ENCODE measurements at regions not wholly inside any gene's neighbourhood (a gene's known extent, or its start where the extent isn't known, plus 50 kb on each side); places are given as distances from the start of the nearest gene placed in this dataset.
A peak's percentile ranks its signal among the peaks of the same experiment; 100 is the strongest.
"Not testable (repeated sequence)": the region's sequence is repeated elsewhere in the genome, so short reads cannot be mapped to it uniquely, and the experiment has no call there.

DNA sequence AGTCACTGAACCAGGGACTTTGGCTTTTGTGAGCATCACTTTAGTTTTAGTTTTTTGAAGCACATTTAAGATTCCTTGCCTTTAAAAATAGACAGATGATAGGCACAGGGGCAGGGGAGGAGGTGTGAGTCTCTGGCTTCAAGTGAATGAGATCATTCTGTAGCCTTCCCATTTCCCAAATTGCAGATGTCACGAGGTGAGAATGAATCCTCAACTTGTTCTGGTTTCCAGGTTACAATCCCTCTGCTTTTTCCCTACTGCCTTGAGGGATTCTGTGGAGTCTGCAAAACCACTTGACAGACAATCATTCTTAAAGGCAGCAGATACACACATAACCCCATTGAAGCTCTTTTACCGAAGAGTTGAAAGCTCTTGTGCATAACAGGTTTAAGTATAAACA lies 332.4 kb downstream of the DMAC1 start:
- DNase-seq (ENCODE audit: low read depth) = no peak

DNA sequence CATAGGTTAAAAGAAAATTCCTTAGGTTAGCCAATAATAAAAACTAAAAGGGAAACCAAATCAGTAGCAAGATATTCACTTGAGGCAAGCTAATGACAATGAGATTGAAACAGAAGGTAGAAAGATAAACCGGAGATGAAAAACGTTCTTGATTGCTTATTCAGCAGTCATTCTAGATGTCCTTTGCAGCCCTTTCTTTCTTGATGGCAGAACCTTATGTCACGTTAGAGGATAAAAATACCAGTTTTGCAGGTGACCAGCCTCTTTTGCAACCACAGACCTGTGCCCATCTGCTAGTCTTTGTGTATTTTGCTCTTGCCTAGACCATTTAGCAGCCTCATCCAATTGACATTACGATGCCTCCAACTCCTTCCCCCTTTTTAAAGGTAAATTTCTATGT lies 337.8 kb downstream of the DMAC1 start:
- no peak for DNase-seq (ENCODE audit: low read depth)

DNA sequence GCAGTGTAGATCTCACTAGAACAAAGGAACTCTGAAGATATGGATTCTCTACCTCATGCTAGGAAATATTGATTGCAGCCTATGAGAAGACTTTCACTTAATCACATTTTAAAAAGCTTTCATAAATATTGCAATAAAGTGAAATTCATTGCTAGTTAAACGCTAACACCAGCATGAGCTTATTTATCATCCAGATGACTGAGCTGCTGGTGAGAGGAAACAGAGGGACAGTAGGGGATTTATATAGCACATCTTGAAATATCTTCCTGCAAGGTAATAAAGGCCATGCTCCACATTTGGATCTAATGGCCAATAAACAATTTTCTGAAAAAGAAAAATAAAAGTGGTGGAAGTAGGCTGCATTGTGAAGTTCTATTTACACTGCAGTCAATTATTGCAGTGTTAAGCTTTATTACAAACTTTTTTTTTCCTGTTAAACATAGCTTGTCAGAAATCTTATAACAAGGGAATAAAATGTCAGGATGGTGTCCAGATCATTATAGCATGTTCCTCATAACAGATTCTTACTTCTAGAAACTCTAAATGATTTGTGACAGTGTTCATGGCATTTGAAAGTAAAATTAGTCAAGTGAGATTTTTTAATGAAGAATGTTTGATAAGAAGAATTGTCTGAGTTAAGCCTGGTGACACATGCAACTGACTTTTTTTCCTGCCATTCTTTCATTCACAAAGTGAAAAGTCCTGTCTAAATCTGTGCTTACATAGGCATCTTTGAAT lies 342.6 kb downstream of the DMAC1 start:
- no peak for DNase-seq (ENCODE audit: low read depth)

DNA sequence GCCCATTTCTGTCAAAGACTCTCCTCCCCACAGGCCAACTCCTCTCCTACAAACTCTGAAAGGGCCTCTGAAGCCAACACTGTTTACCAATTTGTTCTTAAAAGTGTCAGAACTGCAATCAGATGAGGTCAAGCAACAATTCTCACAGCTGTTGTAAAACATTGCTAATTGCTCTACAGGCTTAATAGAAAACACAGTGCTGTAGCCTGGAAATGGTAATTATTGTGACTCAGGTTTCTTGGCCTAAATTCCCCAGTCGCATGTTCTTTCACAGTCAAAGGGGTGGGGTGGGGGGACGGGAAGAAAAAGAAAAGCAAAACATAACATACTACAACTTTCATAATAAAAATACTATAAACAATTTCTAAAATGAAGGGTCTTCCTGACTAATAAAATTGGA lies 343.2 kb downstream of the DMAC1 start:
- DNase-seq (ENCODE audit: low read depth) = no peak

DNA sequence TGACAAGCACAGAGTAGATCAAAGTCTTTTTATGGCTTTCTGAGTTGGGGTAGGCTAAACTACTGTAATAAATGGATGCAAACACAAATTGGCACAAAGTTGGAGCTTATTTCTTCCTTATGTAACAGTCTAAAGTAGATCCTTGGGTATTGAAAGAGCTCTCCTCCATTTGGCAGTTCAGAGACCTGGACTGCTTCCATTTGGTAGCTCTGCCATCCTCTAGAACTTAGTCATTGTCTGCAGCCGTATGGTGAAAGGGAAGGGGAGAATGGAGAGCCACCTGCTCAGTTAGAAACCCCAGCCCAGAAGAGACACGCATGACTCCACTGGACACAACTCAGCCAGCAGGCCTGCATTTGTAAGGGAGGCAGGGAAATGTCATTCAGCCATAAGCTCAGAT lies 345.0 kb downstream of the DMAC1 start:
- no peak for DNase-seq (ENCODE audit: low read depth)

DNA sequence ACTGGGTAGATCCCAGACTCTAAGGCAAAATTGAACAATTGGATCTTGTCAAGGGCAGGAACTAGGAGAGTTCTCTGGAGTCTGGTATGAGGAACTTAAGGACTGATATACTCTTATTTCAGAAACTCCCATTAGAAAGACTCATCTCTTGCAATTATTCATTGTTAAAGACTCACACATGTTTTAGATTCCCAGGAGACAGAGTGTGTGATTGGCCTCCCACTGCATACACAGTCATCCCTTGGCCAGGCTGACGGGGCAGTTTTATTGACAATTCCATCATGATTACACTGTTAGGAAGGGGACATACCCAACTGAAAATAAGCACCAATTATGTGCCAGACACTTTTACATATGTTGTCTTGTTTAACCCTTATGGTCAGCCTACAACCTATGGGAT lies 347.2 kb downstream of the DMAC1 start:
- DNase-seq (ENCODE audit: low read depth) = peak; percentile 13

DNA sequence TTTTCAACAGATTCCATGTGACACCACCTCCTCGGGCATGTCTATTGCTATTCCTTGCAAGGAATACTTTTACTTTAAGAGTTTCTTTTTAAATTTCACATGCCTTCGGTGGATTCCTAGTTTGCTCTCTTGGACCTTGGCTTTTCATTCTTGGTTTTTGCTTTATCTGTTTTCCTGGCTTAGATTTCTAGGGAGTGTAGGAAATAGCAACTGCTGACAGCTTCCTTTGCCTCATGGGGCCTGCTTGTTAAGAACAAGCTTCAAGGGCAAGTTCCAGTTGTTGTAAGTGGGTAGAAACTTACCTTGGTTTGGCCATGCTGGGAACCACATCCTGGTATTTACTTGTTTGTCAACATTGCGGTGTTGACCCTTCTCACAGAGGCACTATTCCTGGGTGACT lies 348.5 kb downstream of the DMAC1 start:
- DNase-seq (ENCODE audit: low read depth) = no peak

DNA sequence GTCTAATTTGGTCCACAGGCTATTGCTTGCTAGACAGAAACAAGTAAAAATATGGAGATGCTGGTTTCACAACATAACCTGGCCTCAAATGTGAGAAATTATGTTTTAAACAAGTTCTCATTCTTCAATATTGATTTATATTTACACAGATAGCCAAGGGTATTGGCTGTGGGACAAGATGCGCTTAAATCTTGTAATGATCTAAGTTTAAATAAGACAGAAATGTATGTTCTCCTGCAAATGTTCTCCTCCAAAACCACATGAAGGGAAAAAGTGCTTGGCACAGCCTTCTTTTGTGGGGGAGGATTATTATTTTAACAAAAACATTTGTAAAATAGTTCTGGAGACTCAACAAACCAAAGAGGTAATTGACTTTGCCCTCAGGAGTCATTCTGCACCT lies 356.0 kb downstream of the DMAC1 start:
- DNase-seq (ENCODE audit: low read depth) = no peak

DNA sequence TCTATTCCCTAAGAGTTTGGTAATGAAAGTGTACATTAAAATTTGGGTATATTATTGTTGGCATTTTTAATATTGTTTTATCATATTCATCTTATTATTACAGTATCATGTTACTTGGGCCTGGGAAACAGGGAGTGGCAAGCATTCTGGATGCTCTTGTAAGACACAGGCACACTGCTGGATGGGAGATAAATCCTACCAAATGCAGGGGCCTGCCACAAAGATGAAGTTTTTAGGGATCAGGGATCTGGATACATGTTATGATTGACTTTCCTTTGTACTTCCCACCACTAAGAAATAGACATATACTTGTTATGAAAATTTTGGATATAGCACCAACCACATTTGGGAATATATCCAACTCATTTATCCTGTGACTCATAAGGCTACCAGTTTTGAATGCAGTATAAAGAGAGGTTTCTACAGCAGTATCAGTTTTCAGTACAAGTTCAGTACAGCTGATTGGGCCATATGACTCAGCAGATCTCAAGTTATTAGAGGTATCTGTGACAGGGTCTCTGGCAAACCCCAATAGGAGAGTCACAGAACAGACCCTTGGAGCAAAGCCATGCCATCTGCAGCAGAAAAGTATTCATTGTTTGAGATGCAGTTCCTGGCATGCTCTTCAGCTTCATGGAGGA lies 360.1 kb downstream of the DMAC1 start:
- DNase-seq (ENCODE audit: low read depth) = no peak

DNA sequence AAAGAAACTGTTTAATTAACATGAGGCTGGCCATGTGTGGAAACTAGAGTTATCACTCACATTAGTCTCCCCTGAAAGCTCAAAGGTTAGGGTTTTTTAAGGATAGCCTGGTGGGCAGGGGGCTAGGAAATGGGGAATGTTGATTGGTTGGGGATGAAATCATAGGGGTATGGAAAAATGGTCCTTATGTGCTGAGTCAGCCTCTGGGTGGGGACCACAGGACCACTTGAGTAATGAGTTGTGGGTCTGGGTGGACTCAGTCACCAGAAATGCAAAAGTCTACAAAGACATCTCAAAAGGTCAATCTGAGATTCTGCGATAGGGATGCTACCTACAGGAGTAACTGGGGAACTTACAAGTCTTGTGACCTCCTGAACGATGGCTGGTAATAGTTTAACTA lies 362.8 kb downstream of the DMAC1 start:
- DNase-seq (ENCODE audit: low read depth) = no peak

DNA sequence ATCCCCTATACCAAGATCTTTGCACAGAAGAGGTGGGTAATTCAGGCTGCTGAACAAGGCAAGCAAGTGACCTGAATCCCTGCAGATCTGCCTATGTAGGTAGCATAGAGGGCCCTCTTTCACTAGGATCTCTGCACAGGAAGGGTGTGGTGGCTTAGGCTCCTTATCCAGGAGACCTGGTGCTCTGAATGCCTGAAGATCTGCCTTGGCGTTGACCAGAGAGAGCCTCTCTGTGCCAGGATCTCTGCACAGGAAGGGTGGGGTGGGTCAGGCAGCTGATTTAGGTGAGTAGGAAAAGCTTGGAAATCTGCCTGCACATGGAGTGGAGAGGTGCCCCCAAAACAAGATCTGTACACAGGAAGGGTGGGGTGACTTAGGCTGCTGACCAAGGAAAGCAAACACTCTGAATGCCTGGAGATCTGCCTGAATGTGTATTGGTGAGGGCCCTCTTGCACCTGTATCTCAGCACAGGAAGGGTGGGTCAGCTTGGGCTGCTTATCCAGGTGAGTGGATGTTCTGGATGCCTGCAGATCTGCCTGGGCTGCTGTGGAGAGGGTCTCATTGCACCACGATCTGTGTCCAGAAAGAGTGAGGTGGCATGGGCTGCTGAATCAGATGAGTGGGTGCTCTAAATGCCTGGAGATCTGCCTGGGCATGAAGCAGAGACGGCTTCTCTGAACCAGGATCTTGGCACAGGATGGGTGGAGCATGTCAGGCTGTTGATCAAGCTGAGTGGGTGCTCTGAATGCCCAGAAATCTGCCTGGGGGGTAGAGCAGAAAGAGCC lies 365.9 kb downstream of the DMAC1 start:
- no peak for DNase-seq (ENCODE audit: low read depth)

DNA sequence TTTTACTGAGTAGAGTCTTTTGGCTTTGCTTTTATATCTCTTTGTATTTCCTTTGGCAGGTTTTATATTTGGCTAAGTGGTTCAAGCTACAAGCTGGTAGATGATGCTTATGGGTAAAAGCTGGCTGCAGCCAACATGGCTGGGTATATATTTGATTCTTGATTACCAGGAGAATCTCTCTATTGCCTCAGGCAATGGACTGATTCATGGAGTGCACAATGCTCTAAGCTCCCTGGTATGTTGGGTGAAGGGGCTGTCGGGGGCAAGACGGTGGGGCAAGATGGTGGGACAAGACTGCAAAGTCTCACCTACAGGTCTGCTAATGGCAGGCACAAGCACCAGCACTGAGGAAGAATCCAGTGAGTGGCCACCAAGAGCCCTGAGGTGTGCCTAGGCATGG lies 366.6 kb downstream of the DMAC1 start:
- no peak for DNase-seq (ENCODE audit: low read depth)

DNA sequence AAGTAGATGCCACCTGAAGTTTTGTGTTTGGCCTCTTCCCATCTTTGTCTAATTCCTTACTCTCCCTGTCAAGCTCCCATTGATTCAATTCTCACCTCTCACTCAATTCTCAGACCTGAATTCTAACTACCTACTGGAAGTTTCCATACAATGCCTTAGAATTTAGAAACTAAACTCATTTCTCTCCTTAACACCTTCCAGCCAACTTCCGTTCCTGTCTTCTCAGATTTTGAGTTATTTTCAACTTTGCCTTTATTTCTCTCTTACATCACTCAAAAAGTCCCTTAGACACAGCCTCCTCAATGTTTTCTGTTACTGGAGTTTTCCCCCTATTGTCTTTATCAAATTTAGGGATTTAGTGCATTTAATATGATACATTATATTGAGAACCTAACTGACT lies 382.2 kb downstream of the DMAC1 start:
- not testable (repeated sequence) for DNase-seq (ENCODE audit: low read depth)

DNA sequence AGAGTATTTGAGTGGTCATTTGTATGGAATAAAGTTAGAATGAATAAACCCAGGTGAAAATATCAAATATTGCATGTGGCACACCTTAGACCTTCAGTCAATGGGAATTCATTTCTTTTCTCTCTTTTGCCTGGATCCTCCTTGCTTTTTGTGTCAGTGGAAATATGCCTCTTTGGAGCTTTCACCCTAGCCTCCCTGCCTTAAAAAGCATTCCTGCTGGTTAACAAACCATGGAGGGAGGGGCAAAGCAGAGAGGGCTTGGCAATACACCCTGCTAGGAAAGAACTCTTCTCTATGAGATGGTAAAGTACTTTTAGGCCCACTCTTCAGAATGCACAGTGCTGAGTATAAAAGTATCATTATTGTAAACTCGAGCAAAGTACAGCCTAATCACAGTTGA lies 383.7 kb downstream of the DMAC1 start:
- DNase-seq (ENCODE audit: low read depth) = no peak

DNA sequence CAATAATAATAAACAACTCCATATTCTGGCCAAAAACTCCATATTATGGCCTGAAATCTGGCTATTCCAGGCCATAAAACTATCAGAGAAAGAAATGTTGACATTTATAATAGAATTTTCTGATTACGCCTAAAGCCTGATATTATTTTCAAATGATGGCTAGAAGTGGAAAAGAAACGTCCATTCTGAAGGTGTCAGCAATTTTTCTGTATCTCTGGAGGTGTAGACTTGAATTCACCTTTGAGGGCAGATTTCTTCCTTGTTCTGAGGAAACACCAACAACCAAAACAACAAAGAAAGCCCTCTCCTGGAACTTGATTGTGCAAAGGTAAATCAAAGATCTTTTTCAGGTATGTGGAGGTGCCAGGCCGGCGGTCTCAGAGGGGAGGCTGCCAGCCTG lies 390.7 kb downstream of the DMAC1 start:
- no peak for DNase-seq (ENCODE audit: low read depth)

DNA sequence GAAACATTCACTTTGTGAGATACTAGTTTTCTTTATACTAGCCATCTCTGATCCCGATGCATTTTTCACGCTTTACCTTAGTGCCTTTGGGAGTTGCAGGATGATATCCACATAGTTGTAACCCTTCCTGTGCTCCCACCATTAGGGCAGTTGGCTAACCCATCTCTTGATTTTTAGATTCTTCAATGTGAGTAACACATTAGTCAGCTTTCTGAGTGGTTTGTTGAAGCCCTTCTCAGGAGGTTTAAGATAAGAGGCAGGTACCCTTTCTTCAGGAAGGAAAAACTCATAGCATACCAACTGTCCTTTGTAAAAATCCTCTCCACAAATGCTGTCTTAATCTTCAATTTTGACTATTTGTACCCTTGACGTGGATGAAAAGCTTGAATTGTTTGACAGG lies 392.3 kb downstream of the DMAC1 start:
- no peak for DNase-seq (ENCODE audit: low read depth)

DNA sequence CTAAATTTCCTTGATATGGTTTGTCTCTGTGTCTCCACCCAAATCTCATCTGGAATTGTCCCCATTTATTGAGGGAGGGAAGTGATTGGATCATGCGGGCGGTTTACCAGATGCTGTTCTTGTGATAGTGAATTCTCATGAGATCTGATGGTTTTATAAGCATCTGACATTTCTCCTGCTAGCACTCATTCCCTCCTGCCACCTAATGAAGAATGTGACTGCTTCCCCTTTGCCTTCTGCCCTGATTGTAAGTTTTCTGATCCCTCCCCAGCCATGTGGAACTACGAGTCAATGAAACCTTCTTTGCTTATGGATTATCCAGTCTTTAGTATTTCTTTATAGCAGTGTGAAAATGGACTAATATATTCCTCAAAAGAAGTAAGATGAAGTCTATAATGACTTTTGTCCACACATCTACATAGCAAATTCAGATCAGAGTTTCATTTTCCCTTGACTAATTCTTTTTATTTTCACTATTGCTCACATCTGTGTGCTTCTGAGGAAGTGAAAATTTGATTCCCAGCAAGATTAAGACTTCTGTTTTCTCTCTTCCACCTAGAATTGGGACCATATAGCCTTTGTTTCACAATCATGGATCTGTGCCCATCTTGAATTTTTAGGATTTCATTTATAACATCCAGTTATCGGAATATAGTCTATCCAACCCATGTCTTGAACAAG lies 393.5 kb downstream of the DMAC1 start:
- DNase-seq (ENCODE audit: low read depth) = no peak

DNA sequence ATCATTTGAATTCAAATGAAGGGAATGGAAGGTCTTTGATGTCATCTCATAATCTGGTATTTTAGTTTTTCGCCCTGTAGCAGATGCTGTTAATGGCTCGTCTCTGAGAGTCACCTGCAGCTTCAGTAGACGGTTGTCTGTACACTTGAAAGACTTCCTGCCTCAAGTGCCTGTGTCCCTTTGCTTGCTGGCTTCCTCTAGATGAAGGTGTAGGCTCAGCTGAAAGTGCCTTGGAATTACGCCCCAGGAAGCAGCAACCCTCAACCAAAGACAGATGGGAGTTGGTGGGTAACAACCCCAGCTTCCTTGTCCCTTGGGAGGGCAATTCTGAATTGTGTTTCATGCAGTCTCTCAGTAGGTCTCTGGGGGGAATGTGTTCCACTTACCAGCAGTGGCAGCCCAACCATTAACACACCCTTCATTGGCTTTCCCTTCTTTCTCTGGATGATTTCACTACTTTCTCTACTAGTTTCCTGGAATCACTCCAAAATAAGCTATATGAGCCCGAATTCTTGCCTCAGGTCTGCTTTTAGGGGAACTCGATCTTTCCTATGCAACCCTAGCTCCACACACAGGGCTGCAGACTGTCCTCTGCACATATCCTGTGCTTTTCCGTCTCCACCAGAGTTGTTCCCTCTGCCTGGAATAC lies 395.6 kb downstream of the DMAC1 start:
- DNase-seq (ENCODE audit: low read depth) = no peak

DNA sequence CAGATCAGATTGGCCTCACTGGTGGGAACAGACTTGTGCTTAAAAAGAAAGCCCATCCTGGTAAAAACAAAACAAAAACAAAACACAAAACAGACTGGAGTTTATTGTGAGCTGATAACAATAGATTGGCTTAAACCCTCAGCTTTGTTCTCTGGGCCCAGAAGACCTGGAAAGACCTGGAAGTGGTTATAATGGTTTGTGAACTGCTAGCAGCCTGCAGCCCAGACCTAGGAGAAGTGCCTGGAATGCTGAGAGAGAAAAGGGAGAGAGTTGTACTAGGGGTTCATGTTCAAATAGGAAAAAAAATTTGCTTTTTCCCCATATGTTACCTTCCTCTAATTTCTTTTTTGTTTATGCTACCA lies 396.6 kb downstream of the DMAC1 start:
- DNase-seq (ENCODE audit: low read depth) = no peak

DNA sequence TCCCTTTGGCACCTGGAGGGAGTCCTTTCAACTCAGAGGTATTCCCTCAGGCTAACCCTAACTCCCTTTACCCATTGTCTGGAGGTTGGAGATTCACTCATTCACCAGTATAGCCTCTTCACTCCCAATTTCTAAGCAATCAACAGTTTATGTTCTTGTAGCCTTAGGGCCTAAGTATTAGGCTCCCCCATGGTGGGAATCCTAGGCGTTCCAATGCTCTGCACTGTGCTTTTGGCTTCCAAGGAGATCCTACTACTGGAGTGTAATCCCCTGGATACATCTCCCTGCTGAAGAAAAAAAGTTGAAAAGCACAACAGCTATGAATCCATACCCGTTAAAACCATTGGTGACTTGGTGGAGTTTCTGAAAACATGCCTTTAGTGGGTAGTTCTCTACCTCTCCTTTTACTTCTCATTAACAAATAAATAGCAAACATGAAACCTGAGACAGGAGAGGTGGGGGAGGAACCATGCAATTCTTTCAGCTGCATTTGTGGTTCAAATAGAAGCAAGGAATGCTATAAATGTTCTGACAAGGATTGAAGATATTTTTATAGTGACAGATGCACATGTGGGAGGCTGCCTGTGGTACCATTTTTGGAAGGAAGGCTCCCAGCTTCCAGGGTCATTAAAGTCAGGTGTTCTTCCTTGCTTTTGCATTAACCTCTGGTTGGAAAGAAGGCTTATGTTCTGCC lies 397.1 kb downstream of the DMAC1 start:
- no peak for DNase-seq (ENCODE audit: low read depth)

DNA sequence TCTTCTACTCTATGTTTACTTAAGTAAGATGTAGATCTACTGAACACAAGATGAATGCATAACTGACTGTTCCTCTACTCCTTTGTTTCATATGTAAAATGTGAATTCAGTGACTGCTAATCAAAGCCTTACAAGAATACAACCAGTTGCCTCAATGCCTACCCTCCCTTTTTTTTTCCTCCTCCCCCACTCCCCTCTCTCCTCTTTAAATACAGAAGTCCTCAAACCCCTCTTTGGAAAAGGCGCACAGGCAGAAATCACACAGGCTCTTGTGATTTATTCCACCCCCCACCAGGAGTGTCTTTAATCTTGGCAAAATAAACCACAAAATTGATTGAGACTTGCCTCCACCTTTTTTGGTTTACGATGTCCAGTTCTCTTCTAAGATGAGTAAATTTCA lies 398.5 kb downstream of the DMAC1 start:
- no peak for DNase-seq (ENCODE audit: low read depth)
